ENCODE measurements at regions not wholly inside any gene's neighbourhood (a gene's known extent, or its start where the extent isn't known, plus 50 kb on each side); places are given as distances from the start of the nearest gene placed in this dataset.

DNA sequence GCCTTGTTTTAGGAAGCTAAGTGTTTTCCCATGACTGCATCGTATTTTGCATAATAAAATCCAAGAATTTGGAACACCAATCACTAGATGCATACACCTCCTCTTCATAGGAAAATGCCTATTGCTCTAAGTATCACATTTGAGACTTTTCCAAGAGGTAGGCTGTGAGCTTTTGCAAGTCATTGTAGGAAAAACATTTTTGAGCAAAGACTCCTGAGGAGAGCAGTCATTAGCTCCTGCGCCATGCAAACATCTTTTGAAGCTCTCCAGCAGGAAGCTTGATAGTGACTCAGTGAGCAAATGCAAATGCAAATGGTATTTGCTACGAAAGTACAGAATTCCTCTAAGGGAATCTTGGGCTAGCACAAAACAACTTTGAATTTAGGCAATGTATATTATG is 750.4 kb downstream of the QKI start:
- DNase-seq (ENCODE audit: low read depth): no peak

DNA sequence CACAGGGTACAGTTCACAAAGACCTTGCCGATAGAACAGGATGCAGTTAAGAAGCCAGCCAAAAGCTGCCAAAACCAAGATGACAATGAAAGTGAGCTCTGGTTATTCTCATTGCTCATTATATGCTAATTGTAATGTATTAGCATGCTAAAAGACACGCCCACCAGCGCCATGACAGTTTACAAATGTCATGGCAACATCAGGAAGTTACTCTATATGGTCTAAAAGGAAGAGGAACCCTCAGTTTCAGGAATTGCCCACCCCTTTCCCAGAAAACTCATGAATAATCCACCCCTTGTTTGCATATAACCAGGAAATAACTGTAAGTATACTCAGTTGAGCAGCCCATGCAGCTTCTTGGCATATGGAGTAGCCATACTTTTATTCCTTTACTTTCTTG is 748.7 kb downstream of the QKI start:
- no peak for DNase-seq (ENCODE audit: low read depth)

DNA sequence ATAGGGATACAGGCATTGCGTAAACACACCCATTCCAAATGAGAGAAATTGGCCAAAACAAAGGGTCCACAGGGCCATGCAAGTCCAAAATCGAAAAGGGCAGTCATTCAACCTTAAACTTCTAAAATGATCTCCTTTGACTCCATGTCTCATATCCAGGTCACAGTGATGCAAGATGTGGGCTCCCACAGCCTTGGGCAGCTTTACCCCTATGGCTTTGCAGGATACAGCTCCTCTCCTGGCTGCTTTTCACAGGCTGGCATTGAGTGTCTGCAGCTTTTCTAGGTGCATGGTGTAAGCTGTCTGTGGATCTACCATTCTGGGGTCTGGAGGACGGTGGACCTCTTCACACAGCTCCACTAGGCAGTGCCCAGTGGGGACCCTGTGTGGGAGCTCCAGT is 744.5 kb downstream of the QKI start:
- no peak for DNase-seq (ENCODE audit: low read depth)

DNA sequence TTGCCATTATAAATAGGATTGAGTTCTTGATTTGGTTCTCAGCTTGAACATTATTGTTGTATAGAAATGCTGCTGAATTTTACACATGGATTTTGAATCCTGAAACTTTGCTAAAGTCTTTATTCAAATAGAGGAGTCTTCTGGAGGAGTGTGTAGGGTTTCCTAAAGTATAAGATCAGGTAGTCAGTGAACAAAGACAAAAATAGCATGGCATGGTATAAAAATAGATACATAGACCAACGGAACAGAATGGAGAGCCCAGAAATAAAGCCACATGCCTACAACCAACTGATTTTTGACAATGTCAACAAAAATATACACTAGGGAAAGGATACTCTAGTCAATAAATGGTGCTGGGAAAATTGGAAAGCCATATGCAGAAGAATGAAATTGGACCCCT is 740.1 kb downstream of the QKI start:
- DNase-seq (ENCODE audit: low read depth): no peak

- no peak for DNase-seq (ENCODE audit: low read depth)
Observed at GRCh38 chr6:164152611-164153010, 738.1 kb downstream of the QKI start.

DNA sequence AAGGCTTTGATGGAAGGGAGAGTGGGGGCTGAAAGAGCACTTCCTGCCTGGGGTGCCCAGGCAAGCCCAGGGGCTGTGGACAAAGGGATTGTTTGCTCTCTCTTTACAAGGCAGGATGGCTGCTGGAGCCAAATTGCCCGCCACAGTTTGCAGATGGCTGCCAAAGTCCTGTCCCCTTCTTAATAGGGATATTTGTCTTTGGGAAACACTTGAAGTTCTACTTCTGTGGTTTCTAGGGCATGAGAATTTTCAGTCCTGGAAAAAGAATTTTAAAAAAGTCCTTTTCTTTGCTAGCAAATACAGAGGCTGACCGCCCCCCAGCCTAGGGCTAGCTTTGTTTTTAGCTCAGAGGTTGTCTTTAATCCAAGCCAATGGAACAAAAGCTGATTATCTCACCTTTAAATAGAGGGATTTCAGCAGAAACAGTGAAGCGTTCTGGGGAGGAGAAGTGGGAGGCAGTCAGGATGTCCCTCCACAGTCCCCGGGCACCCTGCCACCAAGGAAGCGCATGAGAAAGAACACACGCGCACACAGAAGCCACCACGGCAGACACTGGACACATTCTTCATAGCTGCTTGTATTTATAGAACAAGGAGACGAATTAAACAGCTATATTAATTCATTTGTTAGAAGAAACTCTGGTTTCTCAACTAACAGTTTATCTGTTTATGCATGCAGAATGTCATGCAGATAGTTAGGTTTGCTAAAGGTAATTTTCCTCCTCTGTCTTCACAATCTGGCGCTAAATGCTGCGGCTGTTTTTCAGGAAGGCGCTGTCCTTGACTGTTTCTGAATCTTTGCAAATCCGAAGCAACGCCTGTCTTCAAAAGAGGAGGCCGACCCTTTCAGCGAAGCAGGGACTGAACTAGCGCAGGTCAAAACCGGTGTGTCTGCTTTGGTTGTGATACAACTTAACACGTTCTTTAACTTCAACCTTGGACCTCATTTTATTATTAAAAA is 736.9 kb downstream of the QKI start:
- DNase-seq (ENCODE audit: low read depth): no peak

DNA sequence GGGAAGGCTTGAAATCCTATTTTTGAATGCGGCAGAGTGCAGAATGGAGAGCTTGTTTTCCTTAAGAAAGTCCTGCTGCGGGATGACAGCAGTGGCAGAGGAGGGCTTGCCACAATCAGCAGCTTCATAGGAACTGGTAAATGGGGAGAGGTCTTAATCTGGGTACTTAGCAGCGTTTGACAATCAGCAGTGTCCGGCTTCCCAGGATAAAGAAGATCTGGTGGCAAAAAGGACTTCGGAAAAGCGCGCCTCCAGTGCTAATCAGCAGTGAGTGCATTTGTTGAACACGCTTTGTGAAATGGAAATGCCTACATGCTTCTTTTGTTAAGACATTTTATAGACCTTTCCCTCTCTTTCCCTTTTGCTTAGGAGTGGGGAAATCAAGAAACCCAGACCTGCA is 735.7 kb downstream of the QKI start:
- DNase-seq (ENCODE audit: low read depth): no peak

- peak; percentile 2 for DNase-seq (ENCODE audit: low read depth)
Observed at GRCh38 chr6:164148788-164149187, 734.3 kb downstream of the QKI start.

GRCh38 chr6:164144316-164144715 is 729.8 kb downstream of the QKI start:
- DNase-seq (ENCODE audit: low read depth): no peak

DNA sequence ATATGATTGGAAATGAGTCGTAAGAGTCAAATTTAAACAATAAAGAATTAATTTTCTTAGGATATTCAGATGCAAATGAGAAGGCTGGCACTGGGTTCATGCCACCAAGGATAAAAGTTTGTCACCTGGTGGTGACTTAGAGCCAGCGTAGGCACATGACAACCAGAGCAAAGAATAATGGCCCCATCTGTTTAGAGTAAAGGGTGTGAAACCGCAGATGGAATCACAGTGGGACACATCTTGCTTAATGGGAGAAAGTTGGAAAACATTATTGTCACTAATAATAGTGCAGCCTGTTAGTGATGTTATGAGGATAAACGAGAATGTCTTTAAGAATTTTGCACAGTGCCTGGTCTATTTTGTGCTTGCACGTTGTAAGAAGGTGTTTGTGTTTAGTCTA is 727.8 kb downstream of the QKI start:
- DNase-seq (ENCODE audit: low read depth): no peak

- DNase-seq (ENCODE audit: low read depth): no peak
Observed at GRCh38 chr6:164135511-164136132, 721.1 kb downstream of the QKI start.

DNA sequence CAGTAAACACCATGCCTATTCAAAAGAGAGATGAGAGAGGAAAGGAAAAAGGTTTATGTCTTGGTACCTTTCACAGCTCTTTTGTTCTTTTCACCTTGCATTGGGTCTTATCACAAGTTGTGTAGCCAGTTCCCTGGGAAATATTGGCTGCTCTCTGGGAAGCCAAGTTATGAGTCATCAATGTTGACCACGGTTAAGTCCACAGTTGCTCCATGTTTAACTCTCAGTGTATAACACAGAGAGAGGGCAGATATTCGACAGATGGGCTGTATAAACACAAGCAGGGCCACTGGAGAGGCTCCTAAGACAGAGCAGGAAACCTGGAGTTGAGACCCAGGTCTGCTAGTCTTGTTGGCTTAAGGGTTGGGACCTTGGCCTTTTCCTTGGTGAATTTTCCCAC is 718.6 kb downstream of the QKI start:
- DNase-seq (ENCODE audit: low read depth): peak; percentile 12

DNA sequence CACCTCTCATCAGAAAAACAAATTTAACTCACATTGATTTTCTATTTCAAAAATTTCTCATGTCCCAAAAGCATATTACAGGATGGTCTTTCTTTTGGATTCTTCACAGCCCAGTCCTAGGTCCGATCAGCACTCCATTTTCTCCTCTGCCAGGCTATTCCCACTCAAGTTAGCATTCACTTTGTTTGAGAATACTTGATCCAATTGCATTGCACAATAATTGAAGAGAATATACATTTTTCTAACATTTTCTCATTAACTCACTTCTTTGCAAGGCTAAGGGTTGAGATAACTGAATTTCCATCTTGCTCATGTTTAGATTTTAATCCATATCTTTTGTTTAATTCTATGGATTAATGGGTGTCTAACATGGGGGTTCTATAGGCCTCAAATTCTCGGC is 716.1 kb downstream of the QKI start:
- DNase-seq (ENCODE audit: low read depth): no peak

GRCh38 chr6:164130151-164130550 is 715.6 kb downstream of the QKI start:
- DNase-seq (ENCODE audit: low read depth): no peak

DNA sequence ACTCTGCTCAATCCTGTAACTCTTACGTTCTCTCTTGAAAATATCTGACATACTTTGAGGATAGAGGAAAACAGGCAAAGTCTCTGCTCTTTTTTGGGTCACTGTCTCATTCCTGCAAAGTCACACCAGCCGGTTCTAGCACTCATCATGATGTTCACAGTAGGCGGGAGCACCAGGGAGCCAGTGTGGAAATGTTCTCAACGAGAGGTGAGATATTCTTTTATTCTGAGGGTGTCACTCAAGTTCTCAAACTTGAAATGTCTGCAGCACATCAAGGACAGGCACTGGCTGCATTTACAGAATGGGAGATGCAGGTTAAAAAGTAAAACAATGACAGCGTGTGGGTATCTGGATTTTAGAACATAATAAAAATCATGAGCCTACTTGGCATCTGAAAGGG is 714.7 kb downstream of the QKI start:
- DNase-seq (ENCODE audit: low read depth): no peak

DNA sequence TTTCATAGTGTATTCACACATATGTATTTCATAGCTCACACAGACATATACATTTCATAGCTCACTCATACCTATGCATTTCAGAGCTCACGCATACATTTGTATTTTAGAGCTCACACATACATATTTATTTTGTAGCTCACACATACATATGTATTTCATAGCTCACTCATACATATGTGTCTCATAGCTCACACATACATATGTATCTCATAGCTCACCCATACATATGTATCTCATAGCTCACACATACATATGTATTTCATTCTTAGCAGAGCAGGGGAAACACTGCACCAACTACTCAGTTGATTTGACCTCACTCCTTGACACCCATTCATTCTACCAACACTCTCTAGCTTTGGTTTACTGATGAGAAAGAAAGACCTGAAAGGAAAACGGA is 713.6 kb downstream of the QKI start:
- no peak for DNase-seq (ENCODE audit: low read depth)

GRCh38 chr6:164124986-164125385 is 710.5 kb downstream of the QKI start:
- no peak for DNase-seq (ENCODE audit: low read depth)

GRCh38 chr6:164124473-164124872 is 710.0 kb downstream of the QKI start:
- DNase-seq (ENCODE audit: low read depth): no peak

- no peak for DNase-seq (ENCODE audit: low read depth)
Observed at GRCh38 chr6:164122109-164122508, 707.6 kb downstream of the QKI start.

- no peak for DNase-seq (ENCODE audit: low read depth)
Observed at GRCh38 chr6:164121527-164121926, 707.0 kb downstream of the QKI start.

DNA sequence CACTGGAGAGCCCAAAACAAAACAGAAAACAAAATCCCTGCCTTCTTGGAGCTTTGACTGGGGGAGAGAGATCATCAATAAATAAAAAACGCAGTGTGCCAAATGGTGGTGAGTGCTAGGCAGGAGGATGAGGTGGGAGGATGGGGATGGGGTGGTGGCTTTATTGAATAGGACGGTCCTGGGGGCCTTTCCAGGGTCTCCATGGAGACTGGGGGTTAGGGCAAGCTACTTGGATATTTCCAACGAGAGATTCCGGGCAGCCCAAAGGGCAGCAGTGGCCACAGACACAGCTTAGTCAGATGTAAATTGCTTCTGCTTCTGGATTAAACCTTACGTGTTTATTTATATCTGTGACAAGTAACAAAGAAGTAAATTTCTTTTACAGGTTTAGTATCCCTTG is 700.1 kb downstream of the QKI start:
- DNase-seq (ENCODE audit: low read depth): no peak

DNA sequence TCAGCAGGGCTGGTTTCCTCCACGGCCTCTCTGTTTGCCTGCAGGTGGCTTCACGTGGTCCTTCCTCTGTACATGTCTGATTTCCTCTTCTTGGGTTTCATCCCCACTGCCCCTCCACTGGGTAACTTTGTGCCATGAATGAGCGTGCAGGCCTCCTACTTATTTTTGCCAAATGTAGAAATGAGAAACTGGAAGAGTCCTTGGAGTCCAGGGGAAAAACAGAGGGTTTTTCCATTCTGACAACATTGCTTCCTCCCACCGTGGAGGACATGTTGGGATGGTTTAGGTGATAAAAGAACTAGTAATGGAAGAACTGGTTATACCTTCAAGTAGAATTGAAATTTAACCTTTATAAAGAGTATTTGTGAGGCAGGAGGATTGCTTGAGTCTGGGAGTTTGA is 699.5 kb downstream of the QKI start:
- no peak for DNase-seq (ENCODE audit: low read depth)

DNA sequence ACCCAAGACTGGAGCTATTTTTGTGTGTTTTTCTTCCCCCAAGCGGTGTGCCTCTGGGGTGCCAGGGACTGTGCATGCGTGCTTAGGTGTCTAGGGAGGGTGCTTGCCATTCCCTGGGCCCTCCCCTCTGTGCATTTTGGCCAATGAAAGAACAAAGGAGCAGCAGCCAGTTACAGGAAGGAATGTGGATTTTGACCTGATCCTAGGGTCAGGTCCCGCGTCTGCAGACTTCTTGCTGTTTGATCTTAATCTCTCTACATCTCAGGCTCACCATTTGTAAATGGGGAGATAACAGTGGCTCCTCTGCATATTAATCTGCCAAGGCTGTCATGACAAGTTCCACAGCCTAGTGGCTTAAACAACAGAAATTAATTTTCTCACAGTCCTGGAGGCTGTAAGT is 699.1 kb downstream of the QKI start:
- no peak for DNase-seq (ENCODE audit: low read depth)

GRCh38 chr6:164109770-164110140 is 695.2 kb downstream of the QKI start:
- peak; percentile 2 for DNase-seq (ENCODE audit: low read depth)

Measured in renal cortical epithelial cell (primary cell).